PC-9 (cell line): ENCODE measurements at regions not wholly inside any gene's neighbourhood (a gene's known extent, or its start where the extent isn't known, plus 50 kb on each side); places are given as distances from the start of the nearest gene placed in this dataset.

Experiments used
- CTCF ChIP-seq: fragments of 200-600 bp; sonication (generic); conservative IDR thresholded peaks from 2 replicates; pipeline ENCODE4 v1.6.1; 2017; ENCODE audit warnings: mixed run types, antibody characterized with exemption, mild to moderate bottlenecking, moderate library complexity
- EZH2 ChIP-seq: fragments of 200-600 bp; sonication (generic); IDR thresholded peaks from 2 replicates; pipeline ENCODE4 v1.8.0; 2017; ENCODE audit warnings: antibody characterized with exemption, low read depth

GRCh38 chr7:42473099-42473498 lies 236.1 kb upstream of the GLI3 start:
- TF ChIP-seq CTCF = no peak
- TF ChIP-seq EZH2 = no peak
